Activated CD4-positive, alpha-beta T cell treated with anti-CD3 and anti-CD28 coated beads for 1 hour (primary cell): ENCODE measurements at regions not wholly inside any gene's neighbourhood (a gene's known extent, or its start where the extent isn't known, plus 50 kb on each side); places are given as distances from the start of the nearest gene placed in this dataset.

Source experiments
- DNase-seq: peaks from one replicate; pipeline ENCODE4 v3.0.0-alpha.2; 2020

DNA sequence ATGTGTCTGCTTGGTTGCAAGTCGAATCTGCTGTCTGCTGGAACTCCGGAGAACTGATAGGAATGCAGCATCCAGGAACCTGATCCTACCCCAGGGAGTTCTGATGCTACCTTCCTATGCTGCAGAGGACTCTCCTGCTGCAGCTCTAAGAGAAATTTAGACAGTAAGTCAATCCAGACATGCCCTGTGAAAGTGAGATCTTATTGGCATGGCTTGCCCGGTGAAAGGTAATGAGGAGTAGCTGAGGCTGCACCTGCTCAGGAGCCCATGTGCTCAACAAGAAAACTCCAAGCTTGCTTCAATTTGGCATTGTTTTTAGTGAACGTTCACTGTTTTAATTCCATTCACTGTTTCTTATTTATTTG is 217.3 kb upstream of the SERP2 start:
- no peak for DNase-seq

DNA sequence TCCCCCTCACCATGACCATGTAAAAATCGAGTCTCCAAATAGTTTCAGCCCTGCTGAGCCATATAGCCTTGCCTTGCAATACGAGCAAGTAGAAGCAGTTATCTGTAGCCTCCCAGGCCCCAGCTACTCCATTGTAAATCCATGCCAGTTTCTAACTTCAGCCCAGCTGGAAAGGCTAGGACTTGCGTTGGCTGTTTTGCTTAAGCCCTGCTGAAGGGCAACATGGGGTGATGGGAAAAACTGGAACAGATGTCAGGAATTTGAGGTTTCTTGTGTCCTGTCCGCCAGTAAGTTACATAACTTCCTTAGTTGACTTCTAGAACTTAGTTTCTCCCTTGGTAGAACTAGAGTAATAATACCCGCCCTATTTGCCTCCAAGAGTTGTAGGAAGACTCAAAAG is 216.0 kb upstream of the SERP2 start:
- no peak for DNase-seq

DNA sequence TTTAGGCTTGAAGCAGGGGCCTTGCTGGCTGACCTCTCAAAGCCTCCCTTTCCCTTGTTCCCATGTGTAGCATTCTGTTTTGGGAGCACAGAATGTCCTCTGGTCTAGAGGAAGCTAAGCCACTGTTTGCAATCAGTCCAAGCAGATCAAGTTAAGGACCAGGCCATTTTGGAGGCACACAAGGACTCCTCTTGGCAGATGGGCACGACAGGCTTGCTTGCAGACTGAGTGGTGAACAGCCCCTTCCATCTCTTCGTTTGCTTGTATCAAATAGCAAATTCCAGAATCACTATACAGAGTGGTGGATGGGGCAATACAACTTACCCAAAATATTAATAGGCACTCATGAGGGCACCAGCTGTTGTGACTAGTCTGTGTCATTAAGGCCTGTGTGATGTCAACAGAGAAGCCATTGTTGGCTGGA is 215.5 kb upstream of the SERP2 start:
- DNase-seq, result no peak

DNA sequence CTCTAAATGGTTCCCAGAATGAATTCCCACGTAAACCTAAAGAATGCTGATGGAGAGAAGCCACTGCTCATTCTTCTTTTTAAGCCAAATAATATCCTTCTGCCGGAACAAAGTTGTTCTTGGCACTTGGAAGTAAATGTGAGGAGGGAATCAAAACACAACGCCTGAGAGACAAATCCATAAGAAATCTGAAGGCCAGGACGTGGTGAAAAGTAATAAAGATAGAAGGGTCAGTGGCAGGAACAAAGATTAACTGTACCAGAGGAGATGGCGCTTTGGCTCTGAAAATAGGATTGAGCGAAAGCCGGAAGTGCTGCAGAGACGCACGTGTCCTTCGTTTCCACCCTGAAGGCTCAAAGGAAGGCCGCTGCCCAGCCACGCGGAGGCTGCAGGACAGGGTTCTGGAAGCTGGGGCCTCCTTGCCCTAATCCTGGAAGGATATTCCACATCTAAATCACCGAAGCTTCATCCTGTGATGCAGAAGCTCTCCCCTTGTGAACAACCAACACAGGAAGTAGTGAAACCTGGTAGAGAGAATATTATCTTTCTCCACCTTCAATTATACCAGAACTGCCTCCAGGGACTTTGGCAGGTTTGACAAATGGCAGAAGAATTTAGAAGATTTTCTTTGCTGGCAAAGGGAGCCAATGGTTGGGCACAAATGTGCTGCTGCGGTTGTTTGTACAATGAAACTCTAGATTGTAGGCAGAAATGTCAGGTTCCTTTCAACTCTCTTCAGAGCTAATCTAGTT is 214.6 kb upstream of the SERP2 start:
- no peak for DNase-seq

DNA sequence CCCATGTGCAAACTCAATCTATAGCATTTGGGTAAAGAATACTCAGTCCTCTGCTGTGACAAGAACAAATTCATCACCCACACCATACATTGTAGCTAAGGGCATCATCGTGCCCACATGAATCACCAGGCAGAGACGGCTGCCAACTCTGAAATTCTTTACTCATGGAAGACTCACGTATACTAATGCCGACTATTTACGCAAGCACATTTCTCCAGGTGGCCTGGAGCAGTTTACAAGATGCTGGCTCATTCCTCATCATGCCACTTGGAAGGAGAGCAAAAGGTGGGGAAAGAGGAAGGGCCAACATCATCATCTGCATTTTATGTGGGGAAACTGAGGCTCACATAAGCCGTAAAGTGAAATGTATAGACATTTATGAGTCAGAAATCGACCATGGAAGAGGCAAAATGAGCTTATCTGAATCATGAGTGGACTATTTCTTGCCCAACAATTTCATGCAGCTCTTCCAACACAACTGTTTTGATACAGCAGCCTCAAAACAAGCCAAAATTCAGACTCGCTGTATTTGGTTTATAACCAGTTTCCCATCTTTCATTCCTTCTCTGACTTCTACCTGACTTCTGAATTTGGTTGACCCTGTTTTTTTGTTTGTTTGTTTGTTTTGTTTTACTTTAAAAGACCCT is 213.9 kb upstream of the SERP2 start:
- DNase-seq, result no peak

DNA sequence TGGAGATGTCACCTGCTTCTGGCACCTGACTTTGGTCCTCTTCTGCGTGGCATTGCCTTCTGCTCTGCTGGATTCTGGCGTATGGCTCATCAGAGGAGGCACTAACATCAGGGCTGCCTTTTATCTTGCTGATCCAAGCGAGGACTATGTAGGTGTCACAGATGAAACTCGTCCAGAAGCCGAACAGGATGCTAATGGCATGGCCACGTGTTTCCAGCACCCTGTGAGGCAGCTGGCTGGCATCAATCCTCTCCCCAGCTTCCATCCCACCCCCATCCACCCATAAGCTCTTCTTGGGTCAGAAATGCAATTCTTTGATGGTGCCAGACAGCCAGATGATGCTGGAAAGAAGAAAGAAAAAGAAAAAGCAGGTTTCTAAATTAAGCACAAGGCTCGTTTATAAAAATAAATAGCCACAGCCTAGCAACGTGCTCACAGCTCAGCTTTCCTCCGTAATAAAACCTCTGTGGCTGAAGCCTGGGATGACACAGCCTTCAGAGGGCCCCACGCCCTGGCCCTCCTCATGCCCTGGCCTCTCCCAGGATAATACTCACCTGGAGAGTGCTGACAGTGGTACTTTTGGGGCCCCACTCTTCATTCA is 212.9 kb upstream of the SERP2 start:
- DNase-seq, result no peak

DNA sequence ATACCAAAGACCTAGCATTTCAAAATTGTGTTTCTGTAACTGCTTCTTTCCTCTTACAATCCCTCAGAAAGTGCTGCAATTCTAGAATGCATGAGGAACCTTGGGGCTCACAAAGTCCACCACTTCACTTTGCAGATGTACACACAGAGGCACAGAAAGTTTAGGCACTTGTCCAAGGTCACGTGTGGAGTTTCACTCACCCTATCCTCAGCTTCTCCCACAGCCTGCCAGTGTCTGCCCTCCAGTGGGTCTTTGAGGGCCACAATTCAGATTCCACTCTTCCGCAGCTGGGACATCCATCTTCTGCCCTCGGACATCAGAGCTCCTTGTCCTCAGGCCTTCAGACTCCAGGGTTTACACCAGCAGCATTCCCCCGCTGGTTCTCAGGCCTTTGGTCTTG is 210.5 kb upstream of the SERP2 start:
- no peak for DNase-seq

DNA sequence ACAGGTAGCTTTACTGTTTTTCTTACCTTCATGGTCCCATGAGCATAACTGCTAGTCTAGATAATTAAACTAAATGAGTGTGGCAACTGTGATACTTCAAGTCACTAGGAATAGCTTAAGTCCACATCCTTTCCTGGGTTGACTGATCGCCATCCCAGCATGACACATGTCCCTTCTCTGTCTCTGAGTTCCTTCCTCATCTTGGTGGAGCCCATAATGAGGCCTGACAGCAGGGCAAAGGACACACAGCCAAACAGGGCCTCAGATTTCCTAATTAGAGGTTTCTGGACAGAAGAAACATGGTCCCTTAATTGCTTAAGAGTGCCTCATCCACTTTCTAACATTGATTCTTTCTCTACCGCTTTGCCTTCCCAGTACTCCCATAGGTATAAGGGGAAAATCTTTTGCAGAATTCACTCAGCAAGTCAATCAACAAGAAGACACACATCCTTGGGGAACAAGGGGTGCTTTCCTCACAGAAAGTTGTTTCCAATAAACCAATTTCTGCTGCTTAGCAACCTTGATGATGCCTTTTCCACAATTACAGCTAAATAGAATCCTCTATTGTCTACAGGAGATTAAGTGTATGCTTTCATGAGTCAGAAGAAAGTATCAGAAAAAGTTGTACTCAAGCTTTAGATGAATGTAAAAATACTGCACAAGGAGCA is 208.3 kb upstream of the SERP2 start:
- no peak for DNase-seq

DNA sequence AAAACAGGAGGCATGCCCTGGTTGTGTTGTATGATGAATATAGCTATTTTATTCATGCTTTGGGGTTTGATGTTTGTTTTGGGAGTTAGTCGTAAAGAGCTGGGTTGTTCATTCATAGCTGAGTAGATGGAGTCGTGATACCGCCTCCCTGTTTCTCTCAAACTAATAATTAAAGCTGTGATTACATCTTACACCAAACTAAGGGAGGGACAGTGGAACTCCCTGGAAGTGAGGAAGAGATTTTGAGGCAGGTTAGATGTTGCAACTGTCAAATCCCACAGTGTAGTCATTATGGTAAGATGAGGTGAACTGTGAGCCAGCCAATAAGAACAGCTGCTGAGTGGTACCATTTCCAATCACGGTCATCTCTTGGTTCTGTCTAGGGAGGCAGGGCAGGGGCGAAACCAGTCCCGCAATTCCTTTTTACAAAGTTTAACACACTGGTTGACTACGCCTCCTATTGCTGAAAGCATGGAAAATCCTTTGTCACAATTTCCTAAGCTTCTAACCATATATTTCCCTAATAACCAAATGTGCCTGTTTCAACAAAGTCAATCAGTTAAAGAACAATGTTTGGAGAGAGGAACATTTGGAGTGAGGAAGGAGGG is 207.6 kb upstream of the SERP2 start:
- DNase-seq, result no peak

DNA sequence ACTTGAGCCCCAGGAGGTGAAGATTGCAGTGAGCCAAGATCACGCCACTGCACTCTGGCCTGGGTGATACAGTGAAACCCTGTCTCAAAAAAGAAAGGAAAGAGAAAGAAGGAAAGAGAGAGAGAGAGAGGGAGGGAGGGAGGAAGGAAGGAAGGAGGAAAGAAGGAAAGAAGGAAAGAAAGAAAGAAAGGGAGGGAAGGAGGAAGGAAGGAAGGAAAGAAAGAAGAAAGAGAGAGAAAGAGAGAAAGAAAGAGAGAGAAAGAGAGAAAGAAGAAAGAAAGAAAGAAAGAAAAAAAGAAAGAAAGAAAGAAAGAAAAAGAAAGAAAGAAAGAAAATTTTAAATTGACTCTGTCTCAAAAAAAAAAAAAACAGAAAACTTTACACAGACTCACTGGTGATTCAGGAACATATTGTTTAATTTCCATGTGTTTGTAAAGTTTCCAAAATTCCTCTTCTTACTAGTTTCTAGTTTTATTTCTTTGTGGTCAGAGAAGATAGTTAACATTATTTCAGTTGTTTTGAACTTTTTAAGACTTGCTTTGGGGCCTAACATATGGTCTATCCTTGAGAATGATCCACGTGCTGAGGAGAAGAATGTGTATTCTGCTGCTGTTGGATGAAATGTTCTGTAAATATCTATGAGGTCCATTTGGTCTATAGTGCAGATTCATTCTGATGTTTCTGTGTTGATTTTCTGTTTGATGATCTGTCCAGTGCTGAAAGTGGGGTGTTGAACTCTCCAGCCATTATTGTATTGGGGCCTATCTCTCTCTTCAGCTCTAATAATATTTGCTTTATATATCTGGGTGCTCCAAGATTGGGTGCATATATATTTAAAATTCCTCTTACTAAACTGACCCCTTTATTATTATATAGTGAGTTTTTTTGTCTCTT is 204.4 kb upstream of the SERP2 start:
- DNase-seq, result no peak

DNA sequence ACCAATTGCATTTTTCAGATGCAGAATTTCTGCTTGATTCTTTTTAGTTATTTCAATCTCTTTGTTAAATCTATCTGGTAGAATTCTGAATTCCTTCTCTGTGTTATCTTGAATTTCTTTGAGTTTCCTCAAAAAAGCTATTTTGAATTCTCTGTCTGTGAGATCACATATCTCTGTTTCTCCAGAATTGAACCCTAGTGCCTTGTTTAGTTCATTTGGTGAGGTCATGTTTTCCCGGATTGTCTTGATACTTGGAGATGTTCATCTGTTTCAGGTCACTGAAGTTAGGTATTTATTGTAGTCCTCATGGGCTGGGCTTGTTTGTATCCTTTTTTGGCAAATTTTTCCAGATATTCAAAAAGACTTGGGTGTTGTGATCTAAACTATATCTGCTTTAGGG is 202.9 kb upstream of the SERP2 start:
- DNase-seq, result no peak

DNA sequence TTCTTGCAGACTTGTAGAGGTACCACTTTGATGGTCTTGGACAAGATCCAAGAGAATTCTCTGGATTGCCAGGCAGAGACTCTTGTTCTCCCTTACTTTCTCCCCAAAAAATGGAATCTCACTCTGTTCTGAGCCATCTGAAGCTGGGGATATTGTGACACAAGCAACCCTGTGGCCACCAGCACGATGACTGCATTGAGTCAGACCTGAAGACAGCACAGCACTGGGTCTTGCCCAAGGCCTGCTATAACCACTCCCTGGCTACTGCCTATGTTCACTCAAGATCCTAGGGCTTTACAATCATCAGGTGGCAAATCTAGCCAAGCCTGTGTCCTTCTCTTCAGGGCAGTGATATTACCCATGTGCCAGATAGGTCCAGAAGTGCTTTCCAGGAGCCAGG is 202.5 kb upstream of the SERP2 start:
- DNase-seq, result no peak

DNA sequence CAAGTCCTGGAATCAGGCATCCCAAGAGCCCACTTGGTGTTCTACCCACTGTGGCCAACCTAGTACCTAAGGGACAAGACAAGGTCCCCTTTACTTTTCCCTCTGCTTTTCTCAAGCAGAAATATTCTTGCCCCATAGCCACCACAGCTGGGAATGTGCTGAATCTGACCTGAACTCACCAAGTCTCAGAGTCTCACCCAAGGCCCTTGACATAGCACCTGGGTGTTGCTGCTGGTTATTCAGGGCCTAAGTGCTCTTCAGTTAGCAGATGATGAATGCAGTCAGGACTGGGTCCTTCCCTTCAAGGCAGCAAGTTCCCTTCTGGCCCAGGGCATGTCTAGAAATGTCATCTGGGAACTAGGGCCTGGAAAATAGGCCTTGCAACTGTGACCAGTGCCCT is 201.8 kb upstream of the SERP2 start:
- DNase-seq, result no peak

DNA sequence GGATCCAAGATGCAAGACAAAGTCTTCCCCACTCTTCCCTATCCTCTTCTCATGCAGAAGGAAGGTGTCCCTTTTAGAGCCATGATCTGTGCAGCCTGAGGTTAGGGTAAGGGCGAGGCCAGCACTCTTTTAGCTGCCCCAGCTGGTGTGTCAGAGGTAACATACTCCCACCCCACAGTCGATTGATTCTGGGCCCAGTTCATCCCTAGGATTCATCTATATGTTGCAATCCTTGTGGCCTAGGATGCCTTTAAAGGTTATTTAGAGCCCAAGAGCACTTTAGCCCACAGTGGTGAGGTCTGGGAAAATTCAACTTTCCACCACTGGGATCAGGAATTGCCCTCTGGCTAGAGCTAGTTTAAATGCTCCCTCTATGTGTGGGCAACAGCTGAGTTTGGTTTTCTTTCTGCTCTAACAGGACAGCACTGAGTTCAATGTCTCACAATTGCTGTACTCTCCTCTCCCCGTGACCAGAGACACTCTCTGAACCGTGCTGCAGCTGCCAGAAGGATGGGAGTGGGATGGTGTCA is 201.3 kb upstream of the SERP2 start:
- DNase-seq, result no peak

DNA sequence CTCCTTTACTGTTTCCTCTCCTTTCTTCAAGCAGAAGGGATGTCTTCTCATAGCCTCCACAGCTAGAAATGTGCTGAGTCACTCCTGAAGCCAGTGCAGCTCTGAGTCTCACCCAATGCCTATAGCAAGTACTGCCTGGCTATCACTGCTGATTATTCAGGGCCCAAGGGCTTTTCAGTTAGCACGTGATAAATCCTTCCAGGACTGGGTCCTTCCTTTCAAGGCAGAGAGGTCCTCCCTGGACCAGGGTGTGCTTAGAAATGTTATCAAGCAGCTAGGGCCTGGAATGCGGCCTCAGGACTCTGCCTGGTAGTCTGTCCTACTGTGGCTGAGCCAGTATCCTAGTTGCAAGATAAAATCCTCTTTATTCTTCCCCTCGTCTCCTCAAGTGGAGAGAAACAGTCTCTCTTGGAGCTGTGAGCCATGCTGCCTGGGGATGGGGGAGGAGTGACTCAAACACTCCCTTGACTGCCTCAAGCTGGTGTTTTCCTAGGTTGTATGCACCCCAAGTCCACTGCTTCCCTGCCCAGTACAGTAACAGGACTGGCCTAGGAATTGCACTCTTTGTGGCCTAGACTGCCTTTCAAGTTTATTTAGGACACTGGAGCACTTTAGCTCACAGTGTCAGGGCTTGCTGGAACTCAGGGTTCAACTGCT is 198.7 kb upstream of the SERP2 start:
- DNase-seq, result no peak

DNA sequence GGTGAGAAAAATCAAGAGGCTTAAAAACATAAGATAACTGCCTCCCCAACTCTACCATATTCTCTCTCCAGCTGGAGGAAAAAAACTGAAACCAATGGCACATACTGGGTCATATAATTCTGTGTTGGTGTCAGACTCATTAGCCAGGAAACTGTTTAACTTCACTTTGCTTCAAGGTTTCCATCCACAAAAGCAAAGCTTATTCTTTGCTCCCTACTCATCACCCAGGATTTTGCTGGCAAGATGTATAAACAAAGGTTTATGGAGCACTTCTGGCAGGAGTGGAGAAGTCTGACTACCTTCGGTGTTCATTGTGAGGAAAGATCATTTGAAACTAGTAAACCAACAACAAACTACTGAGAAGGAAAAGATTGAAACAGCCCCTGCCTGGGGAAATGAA is 197.5 kb upstream of the SERP2 start:
- DNase-seq, result no peak

DNA sequence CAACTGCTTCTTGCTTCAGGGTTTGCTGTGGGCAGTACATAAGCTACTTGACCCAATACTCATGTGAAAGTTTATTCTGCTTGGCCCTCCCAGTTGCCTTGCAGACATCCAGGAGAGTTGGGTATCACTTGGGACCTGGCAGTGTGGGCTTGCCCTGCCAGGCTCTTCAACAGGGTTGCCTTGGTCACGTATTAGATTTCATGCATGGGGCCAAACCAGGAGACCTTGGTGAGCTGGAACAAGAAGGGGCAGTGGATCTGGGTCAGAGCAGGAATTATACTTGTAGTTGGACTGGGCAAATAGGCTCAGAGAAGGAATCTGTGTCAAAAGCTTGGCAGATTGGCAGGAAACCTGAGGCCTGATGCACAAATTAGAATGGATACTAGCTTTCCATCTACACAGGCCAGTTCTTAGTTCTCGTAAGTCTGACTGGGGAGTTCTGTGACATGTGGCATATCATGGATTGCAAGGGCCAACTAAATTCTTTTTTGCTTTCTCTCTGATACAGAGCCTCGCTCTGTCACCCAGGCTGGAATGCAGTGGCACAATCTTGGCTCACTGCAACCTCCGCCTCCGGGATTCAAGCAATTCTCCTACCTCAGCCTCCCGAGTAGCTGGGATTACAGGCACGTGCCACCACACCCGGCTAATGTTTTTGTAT is 192.6 kb upstream of the SERP2 start:
- no peak for DNase-seq

DNA sequence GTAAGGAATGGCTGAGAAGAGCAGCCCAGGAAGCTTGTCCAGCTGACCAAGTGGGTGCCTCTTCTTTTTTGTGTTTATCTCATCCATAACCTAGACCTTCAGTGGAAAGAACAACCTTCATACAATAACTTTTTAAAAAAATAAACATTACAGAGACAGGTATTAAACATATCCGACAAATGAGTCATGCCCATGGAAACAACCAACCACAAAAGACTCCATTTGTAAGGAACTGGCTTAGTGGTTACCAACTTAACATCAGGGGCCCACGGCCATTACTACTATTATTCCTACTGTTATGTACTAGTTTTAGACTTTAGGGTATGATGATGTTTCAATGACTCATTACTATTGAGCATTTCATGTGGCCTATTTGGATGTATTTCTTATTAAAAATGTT is 191.7 kb upstream of the SERP2 start:
- DNase-seq, result no peak

DNA sequence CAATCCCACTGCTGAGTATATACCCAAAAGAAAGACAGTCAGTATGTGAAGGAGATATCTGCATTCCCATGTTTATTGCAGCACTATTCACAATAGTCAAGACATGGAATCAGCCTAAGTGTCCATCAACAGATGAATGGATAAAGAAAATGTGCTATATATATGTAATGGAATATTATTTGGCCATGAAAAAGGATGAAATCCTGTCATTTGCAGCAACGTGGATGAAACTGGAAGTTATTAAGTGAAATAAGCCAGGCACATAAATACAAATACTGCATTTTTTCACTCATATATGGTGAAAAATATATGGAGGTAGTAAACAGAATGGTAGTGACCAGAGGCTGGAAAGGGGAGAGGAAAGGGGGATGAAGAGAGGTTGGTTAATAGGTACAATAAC is 188.9 kb upstream of the SERP2 start:
- no peak for DNase-seq

DNA sequence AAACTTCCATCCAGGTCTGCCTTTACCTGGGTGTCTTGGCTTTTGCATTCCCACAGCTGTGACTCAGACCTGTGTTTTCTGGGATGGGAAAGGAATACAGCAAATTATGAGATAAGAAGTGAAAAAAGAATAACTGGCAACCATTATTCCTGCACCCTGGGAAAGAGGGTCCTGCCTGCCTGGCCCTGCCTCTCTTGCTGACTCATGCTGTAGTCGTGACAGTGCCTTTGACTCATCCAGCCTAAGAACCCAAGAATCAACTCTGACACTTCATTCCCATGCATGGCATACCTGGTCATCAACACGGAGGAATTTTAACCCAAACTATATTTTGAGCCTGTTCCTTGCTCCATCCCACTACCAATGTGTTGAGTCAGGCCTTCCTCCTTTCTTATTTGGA is 185.4 kb upstream of the SERP2 start:
- DNase-seq, result no peak

DNA sequence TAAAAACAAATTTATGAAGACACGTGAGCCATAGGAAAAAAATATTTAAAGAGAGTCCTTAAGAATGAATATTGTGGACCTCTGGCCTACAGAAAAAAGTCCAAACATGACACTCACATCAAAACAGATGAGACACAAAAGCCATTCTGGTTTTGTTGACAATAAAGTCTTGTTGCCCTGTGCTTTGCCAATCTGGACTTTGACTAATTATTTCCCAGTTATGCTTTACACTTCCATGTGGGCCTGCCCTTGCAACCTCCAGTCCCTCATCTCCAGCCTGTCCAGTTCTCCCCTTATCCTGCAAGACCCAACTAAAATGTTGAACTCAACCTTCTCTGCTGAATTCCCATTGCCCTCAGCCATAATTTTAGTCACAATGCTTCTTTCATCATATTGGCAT is 184.5 kb upstream of the SERP2 start:
- DNase-seq, result no peak
